ENCODE measurements at regions not wholly inside any gene's neighbourhood (a gene's known extent, or its start where the extent isn't known, plus 50 kb on each side); places are given as distances from the start of the nearest gene placed in this dataset.

- H3K4me1 Mint-ChIP-seq, result peaks cover 10% of the 10 kb centered on the region
- no peaks in the 10 kb centered on the region for H3K27me3 Mint-ChIP-seq (ENCODE audit: low read depth)
- no peak overlapping the region for H3K4me3 Mint-ChIP-seq
- no peaks in the 10 kb centered on the region for H3K36me3 Mint-ChIP-seq (ENCODE audit: low read depth)
- no peak overlapping the region for H3K27ac Mint-ChIP-seq (ENCODE audit: unreplicated experiment)
- H3K9me3 Mint-ChIP-seq, result peaks cover 5% of the 10 kb centered on the region
- TF ChIP-seq CTCF (conservative IDR thresholded peaks at IDR 0.05), result no peak
- DNase-seq (ENCODE audit: low read depth, low spot score), result no peak
Measured at GRCh38 chr2:22497064-22497463, 887.9 kb upstream of the KLHL29 start.

DNA sequence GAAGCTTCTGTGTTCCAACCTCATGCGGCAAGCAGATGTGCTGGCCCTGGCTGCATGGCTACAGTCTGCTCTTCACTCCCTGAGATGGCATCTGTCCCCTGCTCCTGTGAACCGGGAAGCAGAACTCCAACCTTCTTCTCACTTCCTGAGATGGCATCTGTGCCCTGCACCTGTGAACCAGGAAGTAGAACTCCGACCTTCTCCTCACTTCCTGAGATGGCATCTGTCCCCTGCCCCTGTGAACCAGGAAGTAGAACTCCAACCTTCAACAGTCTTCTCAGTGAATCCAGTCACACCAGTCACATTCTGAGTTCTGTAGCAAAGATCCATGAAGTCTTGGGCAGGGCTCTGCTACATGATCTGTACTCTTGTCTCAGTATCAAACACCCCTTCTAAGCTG, 887.2 kb upstream of the KLHL29 start:
- TF ChIP-seq CTCF (conservative IDR thresholded peaks at IDR 0.05), result no peak
- H3K9me3 Mint-ChIP-seq, result peaks cover 7% of the 10 kb centered on the region
- peaks cover 10% of the 10 kb centered on the region for H3K4me1 Mint-ChIP-seq
- peak overlapping the region; percentile 4 for H3K27ac Mint-ChIP-seq (ENCODE audit: unreplicated experiment)
- no peak for DNase-seq (ENCODE audit: low read depth, low spot score)
- no peaks in the 10 kb centered on the region for H3K36me3 Mint-ChIP-seq (ENCODE audit: low read depth)
- no peaks in the 10 kb centered on the region for H3K27me3 Mint-ChIP-seq (ENCODE audit: low read depth)
- H3K4me3 Mint-ChIP-seq, result no peak overlapping the region

DNA sequence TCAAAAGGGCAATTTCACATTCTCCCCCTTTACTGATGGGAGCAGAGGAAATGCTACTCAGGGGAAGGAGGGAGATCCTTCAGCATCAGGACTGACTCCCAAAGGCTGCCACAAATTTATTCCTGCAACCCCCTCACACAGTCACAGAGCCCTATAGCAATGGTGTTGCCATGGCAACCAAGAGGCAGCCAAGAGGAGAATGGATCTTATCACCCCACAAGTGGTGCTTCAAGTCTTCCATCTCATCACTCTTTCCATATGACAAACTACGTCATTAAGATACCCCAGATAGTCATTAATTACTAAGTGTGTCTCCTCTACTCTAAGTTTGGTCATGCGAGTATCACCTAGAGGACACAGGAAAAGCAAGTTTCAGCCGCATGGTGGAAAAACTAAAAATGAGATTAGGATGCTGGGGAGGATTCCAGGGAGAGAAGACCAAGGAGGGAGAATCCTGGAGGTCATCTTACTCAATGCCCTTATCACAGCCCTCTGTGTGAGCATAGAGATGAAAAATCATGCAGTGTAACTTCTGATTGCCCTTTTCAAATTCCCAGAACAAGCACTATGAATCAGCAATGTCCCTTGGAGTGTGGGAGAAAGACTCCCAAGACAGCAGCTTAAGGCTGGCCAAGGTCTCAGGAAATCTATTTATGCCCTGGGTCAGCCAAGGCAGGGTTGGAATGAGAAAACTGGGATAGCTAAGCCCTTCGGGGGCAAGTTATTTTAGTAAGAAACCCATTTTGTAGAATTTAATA, 885.7 kb upstream of the KLHL29 start:
- Mint-ChIP-seq H3K27me3 (ENCODE audit: low read depth) (no peaks in the 10 kb centered on the region), H3K4me3 (no peak overlapping the region), H3K36me3 (ENCODE audit: low read depth) (no peaks in the 10 kb centered on the region), H3K9me3 (peaks cover 7% of the 10 kb centered on the region), H3K4me1 (peaks cover 10% of the 10 kb centered on the region), H3K27ac (ENCODE audit: unreplicated experiment) (no peak overlapping the region)
- no peak for TF ChIP-seq CTCF (conservative IDR thresholded peaks at IDR 0.05)
- DNase-seq (ENCODE audit: low read depth, low spot score), result no peak

DNA sequence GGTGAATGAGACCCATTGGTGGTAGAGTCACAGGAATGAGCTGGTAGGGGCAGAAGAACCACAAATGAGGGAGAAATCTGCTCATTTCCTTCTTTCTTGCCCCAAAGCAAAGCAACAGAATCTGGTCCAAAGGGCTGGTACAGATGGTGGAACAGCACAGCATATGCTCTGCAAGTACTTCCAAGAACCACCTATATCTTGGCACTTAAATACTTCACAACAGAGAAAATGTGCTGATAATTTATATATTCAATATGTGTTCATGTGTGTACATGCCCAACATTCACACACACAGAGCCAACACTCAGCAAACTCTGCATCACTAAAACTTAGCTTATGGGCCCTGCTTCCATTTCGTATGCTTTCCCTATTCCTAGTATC, 884.4 kb upstream of the KLHL29 start:
- no peak overlapping the region for H3K4me3 Mint-ChIP-seq
- H3K4me1 Mint-ChIP-seq, result peaks cover 10% of the 10 kb centered on the region
- no peak for DNase-seq (ENCODE audit: low read depth, low spot score)
- no peaks in the 10 kb centered on the region for H3K27me3 Mint-ChIP-seq (ENCODE audit: low read depth)
- H3K27ac Mint-ChIP-seq (ENCODE audit: unreplicated experiment), result no peak overlapping the region
- peaks cover 7% of the 10 kb centered on the region for H3K9me3 Mint-ChIP-seq
- no peaks in the 10 kb centered on the region for H3K36me3 Mint-ChIP-seq (ENCODE audit: low read depth)
- TF ChIP-seq CTCF (conservative IDR thresholded peaks at IDR 0.05), result no peak

GRCh38 chr2:22501851-22502250, 883.1 kb upstream of the KLHL29 start:
- Mint-ChIP-seq H3K27me3 (ENCODE audit: low read depth) (no peaks in the 10 kb centered on the region), H3K36me3 (ENCODE audit: low read depth) (no peaks in the 10 kb centered on the region), H3K4me3 (no peak overlapping the region), H3K4me1 (peaks cover 10% of the 10 kb centered on the region), H3K9me3 (peaks cover 7% of the 10 kb centered on the region), H3K27ac (ENCODE audit: unreplicated experiment) (no peak overlapping the region)
- TF ChIP-seq CTCF (conservative IDR thresholded peaks at IDR 0.05), result no peak
- DNase-seq (ENCODE audit: low read depth, low spot score), result no peak

All from neural crest cell (in vitro differentiated cells).